ENCODE measurements at regions not wholly inside any gene's neighbourhood (a gene's known extent, or its start where the extent isn't known, plus 50 kb on each side); places are given as distances from the start of the nearest gene placed in this dataset.

DNA sequence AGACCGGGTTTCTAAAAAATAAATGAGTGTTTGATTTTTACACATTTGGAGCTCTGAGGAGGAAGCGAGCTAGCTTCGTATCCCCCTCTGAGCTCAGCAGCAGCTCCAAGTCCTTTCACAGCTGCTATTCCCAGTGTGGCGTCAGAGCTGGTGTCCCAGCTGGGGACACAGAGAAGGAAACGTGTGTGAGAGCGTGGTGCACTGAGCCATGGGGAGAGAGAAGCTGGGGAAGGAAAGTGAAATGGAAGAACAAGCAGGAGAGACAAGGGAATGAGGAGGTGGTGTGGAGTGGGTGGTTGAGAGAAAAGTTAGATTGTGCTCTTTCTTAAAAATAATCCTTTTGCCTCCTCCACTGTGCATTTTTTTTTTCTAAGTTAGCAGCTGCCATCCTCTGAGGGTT is 79.5 kb upstream of the SLC4A4 start:
- no peak overlapping the region for H3K4me3 ChIP-seq (ENCODE audit: low read depth, low read length)
- TF ChIP-seq, protein P1, sequence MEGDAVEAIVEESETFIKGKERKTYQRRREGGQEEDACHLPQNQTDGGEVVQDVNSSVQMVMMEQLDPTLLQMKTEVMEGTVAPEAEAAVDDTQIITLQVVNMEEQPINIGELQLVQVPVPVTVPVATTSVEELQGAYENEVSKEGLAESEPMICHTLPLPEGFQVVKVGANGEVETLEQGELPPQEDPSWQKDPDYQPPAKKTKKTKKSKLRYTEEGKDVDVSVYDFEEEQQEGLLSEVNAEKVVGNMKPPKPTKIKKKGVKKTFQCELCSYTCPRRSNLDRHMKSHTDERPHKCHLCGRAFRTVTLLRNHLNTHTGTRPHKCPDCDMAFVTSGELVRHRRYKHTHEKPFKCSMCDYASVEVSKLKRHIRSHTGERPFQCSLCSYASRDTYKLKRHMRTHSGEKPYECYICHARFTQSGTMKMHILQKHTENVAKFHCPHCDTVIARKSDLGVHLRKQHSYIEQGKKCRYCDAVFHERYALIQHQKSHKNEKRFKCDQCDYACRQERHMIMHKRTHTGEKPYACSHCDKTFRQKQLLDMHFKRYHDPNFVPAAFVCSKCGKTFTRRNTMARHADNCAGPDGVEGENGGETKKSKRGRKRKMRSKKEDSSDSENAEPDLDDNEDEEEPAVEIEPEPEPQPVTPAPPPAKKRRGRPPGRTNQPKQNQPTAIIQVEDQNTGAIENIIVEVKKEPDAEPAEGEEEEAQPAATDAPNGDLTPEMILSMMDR (IDR thresholded peaks at IDR 0.05; ENCODE audit: low read depth, low read length, missing control alignments): no peak
- no peak for DNase-seq (ENCODE audit: low read depth)

DNA sequence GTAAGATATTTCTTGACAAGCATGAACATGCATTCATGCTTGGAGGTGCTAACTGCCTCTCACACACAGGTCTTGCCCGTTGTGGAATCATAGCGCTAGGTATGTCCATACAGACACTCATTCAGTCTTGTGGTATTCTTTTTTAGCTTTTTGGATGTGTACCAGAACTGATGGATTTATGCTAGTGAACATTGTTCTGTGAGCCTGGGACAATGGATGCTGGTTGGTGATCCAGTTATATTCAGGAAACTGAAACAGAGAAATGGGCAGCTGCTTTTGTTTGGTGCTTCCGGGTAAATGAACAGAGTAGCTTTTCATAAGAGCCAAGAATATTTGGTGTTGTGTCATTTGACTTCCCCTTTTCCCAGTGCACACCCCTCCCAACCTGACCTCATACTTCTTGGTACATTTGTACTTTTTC is 78.9 kb upstream of the SLC4A4 start:
- TF ChIP-seq, protein P1 (IDR thresholded peaks at IDR 0.05; ENCODE audit: low read depth, low read length, missing control alignments): no peak
- DNase-seq (ENCODE audit: low read depth): no peak
- no peak overlapping the region for H3K4me3 ChIP-seq (ENCODE audit: low read depth, low read length)

DNA sequence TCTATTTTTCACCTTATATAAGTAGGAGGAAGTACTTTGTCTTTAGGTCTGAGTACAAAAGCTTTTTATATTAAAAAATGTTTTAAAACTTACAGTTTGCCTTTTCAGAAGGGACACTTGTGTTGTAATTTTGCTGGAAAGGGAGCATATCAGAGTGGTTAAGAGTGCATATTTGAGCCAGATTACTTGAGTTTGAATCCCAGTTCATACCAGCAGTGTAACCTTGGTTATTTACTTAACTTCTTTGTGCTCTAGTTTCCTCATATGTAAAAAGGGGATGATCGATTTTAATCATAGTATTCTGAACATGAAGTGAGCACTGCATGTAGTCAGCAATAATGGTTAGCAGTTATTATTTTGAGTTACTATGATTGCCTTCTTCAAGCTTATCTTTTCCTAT is 78.3 kb upstream of the SLC4A4 start:
- H3K4me3 ChIP-seq (ENCODE audit: low read depth, low read length): no peak overlapping the region
- no peak for DNase-seq (ENCODE audit: low read depth)
- TF ChIP-seq, protein P1 (IDR thresholded peaks at IDR 0.05; ENCODE audit: low read depth, low read length, missing control alignments): no peak

DNA sequence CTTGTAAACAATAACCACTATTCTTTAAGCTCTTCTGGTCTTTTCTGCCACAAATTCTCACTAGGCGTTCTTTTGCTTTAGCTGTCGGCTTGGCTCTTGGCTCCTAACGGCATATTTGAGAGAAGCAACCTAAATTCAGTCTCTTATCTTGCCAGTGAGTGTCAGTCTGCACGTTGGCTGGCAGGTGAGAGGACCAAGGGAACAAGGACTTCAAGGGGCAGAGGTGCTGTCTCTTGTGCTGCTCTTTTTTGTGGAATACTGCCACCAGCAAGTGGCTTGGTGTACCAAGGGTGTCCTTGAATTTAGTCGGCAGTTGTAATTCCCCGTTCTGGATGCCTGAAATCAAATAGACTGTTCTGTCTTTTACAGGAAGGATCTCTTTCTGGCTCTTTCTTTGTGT is 77.8 kb upstream of the SLC4A4 start:
- no peak overlapping the region for H3K4me3 ChIP-seq (ENCODE audit: low read depth, low read length)
- TF ChIP-seq, protein P1 (IDR thresholded peaks at IDR 0.05; ENCODE audit: low read depth, low read length, missing control alignments): no peak
- no peak for DNase-seq (ENCODE audit: low read depth)

DNA sequence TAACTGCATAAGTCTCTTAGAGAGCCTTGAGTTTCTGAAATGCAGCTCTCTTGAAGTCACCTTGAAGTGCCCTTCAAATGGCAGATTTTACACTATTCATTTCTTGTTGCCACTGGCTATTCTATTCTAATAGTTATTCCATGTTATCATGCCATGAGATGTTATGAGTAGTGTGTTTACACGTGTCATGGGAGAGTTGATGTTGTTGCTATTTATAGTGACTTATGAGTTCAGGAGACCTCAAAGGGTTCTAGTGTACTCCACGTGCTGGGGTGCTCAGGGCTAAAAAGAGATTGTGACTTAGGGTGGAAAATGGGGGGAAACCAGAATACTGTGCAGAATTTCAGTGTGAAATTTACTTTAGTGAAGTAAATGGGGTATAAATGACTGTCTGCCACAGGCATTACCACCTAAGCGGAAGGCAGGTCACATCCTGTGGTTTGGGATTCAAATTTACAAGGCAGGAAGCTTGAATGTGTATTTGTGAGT is 77.1 kb upstream of the SLC4A4 start:
- no peak overlapping the region for H3K4me3 ChIP-seq (ENCODE audit: low read depth, low read length)
- peak; percentile 18 for DNase-seq (ENCODE audit: low read depth)

DNA sequence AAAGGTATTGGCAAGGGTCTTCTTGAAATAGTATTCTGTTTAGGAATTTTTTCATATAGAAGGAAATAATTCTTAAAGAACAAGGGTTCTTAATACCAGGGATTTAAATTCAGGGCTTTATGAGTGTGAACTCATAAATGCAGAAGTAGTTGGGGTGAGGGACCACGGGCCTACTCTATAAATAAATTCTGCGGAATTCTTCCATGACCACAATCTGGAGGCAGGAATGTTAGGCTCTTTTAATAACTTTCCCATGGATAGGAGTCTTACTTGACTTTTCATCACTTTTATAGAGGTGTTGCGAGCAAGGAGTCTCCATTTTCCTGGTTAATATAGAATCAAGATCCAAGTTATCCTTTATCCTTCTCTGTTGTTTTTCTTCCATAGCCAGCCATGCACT is 76.7 kb upstream of the SLC4A4 start:
- TF ChIP-seq, protein P1 (IDR thresholded peaks at IDR 0.05; ENCODE audit: low read depth, low read length, missing control alignments): no peak
- no peak for DNase-seq (ENCODE audit: low read depth)
- H3K4me3 ChIP-seq (ENCODE audit: low read depth, low read length): no peak overlapping the region

More for the DNA sequence above, 77.1 kb upstream of the SLC4A4 start:
- TF ChIP-seq, protein P1 (IDR thresholded peaks at IDR 0.05; ENCODE audit: low read depth, low read length, missing control alignments): no peak

DNA sequence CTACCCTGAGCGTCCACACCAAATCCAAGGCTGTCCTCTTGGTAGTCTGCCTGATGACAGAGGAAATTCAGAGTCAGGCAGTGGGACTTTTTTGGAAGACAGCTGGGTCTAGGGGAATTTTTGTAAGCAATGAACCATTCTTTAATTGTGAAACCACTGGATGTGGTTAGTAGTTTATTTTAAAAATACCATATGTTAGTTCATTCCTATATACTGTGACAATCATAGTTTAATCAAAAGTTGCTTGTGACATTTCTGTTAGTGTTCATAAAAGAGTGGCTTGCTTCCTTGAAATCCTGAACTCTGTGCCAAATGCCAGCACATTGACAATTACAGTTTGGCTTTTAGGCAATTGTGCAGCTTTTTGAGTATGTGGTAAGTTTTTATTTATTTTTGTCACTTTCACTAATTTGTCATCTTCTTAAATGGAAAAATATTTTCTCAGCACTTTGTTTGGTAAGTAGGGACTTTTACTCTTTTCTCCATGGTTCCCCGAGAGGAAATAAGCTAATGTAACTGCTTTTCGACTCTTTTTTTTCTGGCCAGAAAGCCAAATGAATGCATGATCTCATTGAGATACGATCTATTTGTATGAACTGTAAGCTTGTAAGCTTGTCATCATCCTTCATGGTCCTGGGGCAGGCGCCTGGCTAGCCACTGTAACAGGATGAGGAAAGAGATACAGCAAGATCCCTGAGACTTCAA is 72.6 kb upstream of the SLC4A4 start:
- TF ChIP-seq, protein P1 (IDR thresholded peaks at IDR 0.05; ENCODE audit: low read depth, low read length, missing control alignments): no peak
- no peak for DNase-seq (ENCODE audit: low read depth)
- no peak overlapping the region for H3K4me3 ChIP-seq (ENCODE audit: low read depth, low read length)

Measured in GM12864 (cell line).